ENCODE measurements at regions not wholly inside any gene's neighbourhood (a gene's known extent, or its start where the extent isn't known, plus 50 kb on each side); places are given as distances from the start of the nearest gene placed in this dataset.
"Not testable (repeated sequence)": the region's sequence is repeated elsewhere in the genome, so short reads cannot be mapped to it uniquely, and the experiment has no call there.

- WGBS (ENCODE audit: low lambda C conversion rate): 0% methylated on average over 1 of the region's 1 CpG
- in situ Hi-C loops (cut with HindIII; ENCODE audit: extremely low pct_ligation_motif_present, low pct_unique_long_range_greater_than_20kb): no loop called here
Measured at GRCh38 chrY:9126545-9126944, 210.7 kb upstream of the TSPY4 start.

DNA sequence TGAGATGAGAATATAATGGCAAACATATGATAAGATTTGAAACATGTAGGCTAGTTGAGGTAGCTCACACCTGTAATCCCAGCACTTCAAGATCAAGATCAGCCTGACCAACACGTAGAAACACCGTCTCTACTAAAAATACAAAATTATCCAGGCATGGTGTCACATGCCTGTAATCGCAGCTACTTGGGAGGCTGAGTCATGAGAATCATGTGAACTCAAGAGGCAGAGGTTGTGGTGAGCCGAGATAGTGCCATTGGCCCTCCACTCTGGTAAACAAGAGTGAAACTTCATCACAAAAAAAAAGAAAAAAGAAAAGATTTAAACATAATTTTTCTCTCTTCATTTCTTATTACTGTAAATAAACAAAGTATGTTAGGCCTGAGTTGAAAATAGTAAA is 193.9 kb upstream of the TSPY4 start:
- H2AFZ ChIP-seq (ENCODE audit: low read length); H3K4me2 ChIP-seq (ENCODE audit: low read depth, low read length); H3K79me2 ChIP-seq (ENCODE audit: insufficient read depth, low read length); H3K4me1 ChIP-seq (ENCODE audit: insufficient read depth, low read length); FAIRE-seq; DNase-seq (ENCODE audit: low spot score); H3K27ac ChIP-seq (ENCODE audit: extremely low read length, insufficient read depth, low read length); ATAC-seq; POLR2A ChIA-PET; intact Hi-C loops (cut with micrococcal nuclease; ENCODE audit: unreplicated experiment); BruUV-seq (replicated peaks); H3K4me3 ChIP-seq (replicated peaks in 1 of 3; ENCODE audit: insufficient read depth in 1 of 3, low read depth in 2 of 3, low read length in 3 of 3); H3K36me3 ChIP-seq (replicated peaks in 1 of 2; ENCODE audit: control insufficient read depth in 1 of 2, insufficient read depth in 2 of 2, low read length in 2 of 2); H4K20me1 ChIP-seq (ENCODE audit: insufficient read depth, low read length); in situ Hi-C loops (cut with HindIII; ENCODE audit: extremely low pct_ligation_motif_present, low pct_unique_long_range_greater_than_20kb); H3K9ac ChIP-seq (ENCODE audit: insufficient read depth, low read depth, low read length); H3K27me3 ChIP-seq (ENCODE audit: control insufficient read depth in 1 of 2, insufficient read depth in 2 of 2, low read length in 2 of 2); H3K9me3 ChIP-seq (ENCODE audit: low read length); CTCF ChIA-PET (ENCODE audit: low intra/inter-chr PET ratio, low total read pairs): not testable (repeated sequence)
- 15% methylated on average over 4 of the region's 4 CpGs for WGBS (ENCODE audit: low lambda C conversion rate)

More at GRCh38 chrY:9126545-9126944, 210.7 kb upstream of the TSPY4 start:
- Histone ChIP-seq H3K36me3 (replicated peaks in 1 of 2; ENCODE audit: control insufficient read depth in 1 of 2, insufficient read depth in 2 of 2, low read length in 2 of 2) (no peaks in the 10 kb centered on the region), H3K4me3 (replicated peaks in 1 of 3; ENCODE audit: insufficient read depth in 1 of 3, low read depth in 2 of 3, low read length in 3 of 3) (no peak overlapping the region), H4K20me1 (ENCODE audit: insufficient read depth, low read length) (no peaks in the 10 kb centered on the region), H3K9me3 (ENCODE audit: low read length) (no peaks in the 10 kb centered on the region), H3K4me2 (ENCODE audit: low read depth, low read length) (no peak overlapping the region), H3K9ac (ENCODE audit: insufficient read depth, low read depth, low read length) (no peak overlapping the region), H3K79me2 (ENCODE audit: insufficient read depth, low read length) (no peaks in the 10 kb centered on the region), H3K4me1 (ENCODE audit: insufficient read depth, low read length) (no peaks in the 10 kb centered on the region), H3K27ac (ENCODE audit: extremely low read length, insufficient read depth, low read length) (no peak overlapping the region), H2AFZ (ENCODE audit: low read length) (no peak overlapping the region), H3K27me3 (ENCODE audit: control insufficient read depth in 1 of 2, insufficient read depth in 2 of 2, low read length in 2 of 2) (no peaks in the 10 kb centered on the region)
- ChIA-PET POLR2A (no interaction called here), CTCF (ENCODE audit: low intra/inter-chr PET ratio, low total read pairs) (no interaction called here)
- FAIRE-seq (no peak), ATAC-seq (no peak), DNase-seq (ENCODE audit: low spot score) (no peak)
- intact Hi-C loops (cut with micrococcal nuclease; ENCODE audit: unreplicated experiment): no loop called here
- no peak for TF ChIP-seq GLI4 (CRISPR knock-in tag; IDR thresholded peaks at IDR 0.05; ENCODE audit: borderline replicate concordance)
- TF ChIP-seq MTA1 (CRISPR knock-in tag; IDR thresholded peaks at IDR 0.05; ENCODE audit: borderline replicate concordance): no peak
- no peak for TF ChIP-seq HDAC2 (CRISPR knock-in tag; IDR thresholded peaks at IDR 0.05)
- no peak for TF ChIP-seq KMT2A (CRISPR knock-in tag; IDR thresholded peaks at IDR 0.05)
- no peak for TF ChIP-seq MAFG (CRISPR knock-in tag; IDR thresholded peaks at IDR 0.05)
- TF ChIP-seq ZIK1 (CRISPR knock-in tag; IDR thresholded peaks at IDR 0.05; ENCODE audit: borderline replicate concordance, low read depth): no peak
- no peak for TF ChIP-seq ZNF235 (CRISPR knock-in tag; IDR thresholded peaks at IDR 0.05; ENCODE audit: borderline replicate concordance)
- no peak for TF ChIP-seq TRAFD1 (CRISPR knock-in tag; IDR thresholded peaks at IDR 0.05; ENCODE audit: borderline replicate concordance)
- BruUV-seq (replicated peaks): no TSS peak

GRCh38 chrY:9154552-9154951 is 182.7 kb upstream of the TSPY4 start:
- H3K4me3 ChIP-seq (replicated peaks in 1 of 3; ENCODE audit: insufficient read depth in 1 of 3, low read depth in 2 of 3, low read length in 3 of 3); H3K27ac ChIP-seq (ENCODE audit: extremely low read length, insufficient read depth, low read length); DNase-seq (ENCODE audit: low spot score); H3K36me3 ChIP-seq (replicated peaks in 1 of 2; ENCODE audit: control insufficient read depth in 1 of 2, insufficient read depth in 2 of 2, low read length in 2 of 2); H3K4me2 ChIP-seq (ENCODE audit: low read depth, low read length); H4K20me1 ChIP-seq (ENCODE audit: insufficient read depth, low read length); H3K9me3 ChIP-seq (ENCODE audit: low read length); POLR2A ChIA-PET; ATAC-seq; BruUV-seq (replicated peaks); H3K4me1 ChIP-seq (ENCODE audit: insufficient read depth, low read length); FAIRE-seq; CTCF ChIA-PET (ENCODE audit: low intra/inter-chr PET ratio, low total read pairs); intact Hi-C loops (cut with micrococcal nuclease; ENCODE audit: unreplicated experiment); H3K9ac ChIP-seq (ENCODE audit: insufficient read depth, low read depth, low read length); H3K27me3 ChIP-seq (ENCODE audit: control insufficient read depth in 1 of 2, insufficient read depth in 2 of 2, low read length in 2 of 2); H2AFZ ChIP-seq (ENCODE audit: low read length); in situ Hi-C loops (cut with HindIII; ENCODE audit: extremely low pct_ligation_motif_present, low pct_unique_long_range_greater_than_20kb); H3K79me2 ChIP-seq (ENCODE audit: insufficient read depth, low read length): not testable (repeated sequence)

Measured in HepG2 (cell line).